Brain pericyte (primary cell): ENCODE measurements at regions not wholly inside any gene's neighbourhood (a gene's known extent, or its start where the extent isn't known, plus 50 kb on each side); places are given as distances from the start of the nearest gene placed in this dataset.
"Not testable (repeated sequence)": the region's sequence is repeated elsewhere in the genome, so short reads cannot be mapped to it uniquely, and the experiment has no call there.

Experiments
- DNase-seq: peaks from one replicate; pipeline ENCODE4 v3.0.0-alpha.2; 2012; ENCODE audit warnings: low read depth, low spot score

DNA sequence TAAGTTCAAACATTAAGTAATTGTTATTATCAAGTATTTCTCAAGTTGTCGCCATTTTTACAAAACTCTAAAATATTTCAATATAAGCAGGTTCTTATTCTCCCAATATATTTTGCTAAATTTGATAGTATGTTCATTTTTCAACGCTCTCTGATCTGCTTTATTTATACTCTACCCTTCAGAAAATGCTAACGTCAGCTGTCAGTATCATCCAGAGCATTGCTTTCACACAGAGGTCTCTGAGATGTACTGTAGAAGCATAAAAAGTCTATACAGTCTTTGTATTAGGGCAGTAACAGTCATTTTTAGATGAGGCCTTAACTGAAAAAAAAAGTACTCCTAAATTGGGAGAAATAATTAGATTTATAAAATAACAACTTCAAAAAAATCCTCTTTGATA, 533.1 kb upstream of the LRFN5 start:
- no peak for DNase-seq

DNA sequence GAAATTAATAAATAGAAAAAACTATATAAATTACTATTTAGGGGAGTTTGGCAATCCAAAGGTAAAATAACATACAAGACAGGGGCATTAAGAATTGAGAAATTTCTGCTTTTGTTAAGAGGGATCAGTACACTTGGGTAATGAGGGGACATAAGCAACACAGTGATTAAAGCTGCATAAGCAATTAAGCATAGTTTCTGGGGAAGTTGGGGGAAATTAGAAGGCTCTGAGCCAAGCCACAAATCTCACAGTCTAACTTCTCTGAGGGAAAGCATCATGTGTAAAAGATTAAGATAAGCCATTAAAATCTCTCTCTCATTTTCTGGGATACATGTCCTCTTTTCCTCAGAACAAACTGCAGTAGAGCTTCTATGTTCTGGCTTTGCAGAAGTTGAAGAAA, 533.9 kb upstream of the LRFN5 start:
- DNase-seq, result no peak

DNA sequence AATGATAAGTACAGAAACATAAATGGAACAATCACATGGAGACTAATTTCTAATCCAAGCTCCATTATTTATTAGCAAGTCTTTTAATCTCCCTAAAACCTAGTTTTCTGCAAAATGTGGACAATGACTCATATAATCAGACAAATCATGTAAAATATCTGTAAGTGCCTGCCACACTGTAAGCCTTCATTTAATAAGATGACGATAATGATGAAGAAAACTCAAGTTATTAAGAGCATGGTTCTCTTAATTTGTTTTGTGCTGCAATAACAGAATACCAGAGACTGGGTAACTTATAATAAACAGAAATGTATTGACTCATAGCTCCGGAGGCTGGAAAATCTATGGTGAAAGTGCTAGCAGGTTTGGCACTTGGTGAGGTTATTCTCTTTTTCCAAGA, 535.3 kb upstream of the LRFN5 start:
- DNase-seq, result no peak

DNA sequence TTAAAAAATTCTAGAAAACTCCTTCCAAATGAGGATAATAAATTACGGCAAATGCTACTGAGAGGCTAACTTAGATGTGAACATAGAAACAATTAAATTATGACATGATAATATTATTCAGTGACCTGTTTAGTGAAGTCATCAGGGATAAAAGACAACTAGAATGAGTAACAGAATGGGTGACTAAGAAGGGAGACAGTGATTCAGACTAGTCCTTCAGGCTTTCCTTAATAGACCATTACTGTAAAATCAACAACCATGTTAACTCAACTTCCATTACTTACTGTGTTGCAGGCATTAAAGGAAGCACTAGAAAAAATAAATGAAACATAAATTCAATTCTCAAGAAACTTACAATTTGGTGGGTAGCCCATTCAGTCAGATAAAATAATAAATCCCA, 543.9 kb upstream of the LRFN5 start:
- DNase-seq, result no peak

DNA sequence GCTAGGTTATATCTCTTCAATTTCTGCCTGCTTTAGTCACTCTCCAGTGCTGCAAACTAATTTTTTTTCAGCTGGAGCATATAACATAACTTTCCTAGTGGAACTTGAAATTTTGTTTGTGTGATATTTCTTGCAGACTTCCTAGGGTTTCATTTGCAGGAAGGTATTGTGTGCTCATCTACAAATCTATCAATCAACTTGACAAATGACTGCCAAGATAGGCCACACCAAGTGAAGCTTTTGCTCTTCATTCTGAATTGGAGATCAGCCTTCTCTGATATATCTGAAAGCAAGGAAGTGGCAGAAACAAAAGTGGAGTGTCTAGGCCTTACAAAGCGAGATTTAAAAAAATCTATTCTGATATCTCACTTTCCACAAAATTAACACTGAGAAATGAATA, 551.1 kb upstream of the LRFN5 start:
- no peak for DNase-seq

DNA sequence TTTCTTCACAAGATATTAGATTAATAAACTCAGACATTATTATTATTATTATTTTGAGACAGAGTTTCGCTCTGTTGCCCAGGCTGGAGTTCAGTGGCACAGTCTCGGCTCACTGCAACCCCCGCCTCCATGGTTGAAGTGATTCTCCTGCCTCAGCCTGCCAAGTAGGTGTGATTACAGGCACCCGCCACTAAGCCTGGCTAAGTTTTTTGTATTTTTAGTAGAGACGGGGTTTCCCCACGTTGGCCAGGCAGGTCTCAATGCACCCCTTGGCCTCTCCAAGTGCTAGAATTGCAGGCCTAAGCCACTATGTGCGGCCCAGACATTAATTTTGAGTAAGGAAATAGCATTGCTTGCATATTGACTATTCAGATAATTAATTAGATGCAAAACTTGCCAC, 554.9 kb upstream of the LRFN5 start:
- no peak for DNase-seq

DNA sequence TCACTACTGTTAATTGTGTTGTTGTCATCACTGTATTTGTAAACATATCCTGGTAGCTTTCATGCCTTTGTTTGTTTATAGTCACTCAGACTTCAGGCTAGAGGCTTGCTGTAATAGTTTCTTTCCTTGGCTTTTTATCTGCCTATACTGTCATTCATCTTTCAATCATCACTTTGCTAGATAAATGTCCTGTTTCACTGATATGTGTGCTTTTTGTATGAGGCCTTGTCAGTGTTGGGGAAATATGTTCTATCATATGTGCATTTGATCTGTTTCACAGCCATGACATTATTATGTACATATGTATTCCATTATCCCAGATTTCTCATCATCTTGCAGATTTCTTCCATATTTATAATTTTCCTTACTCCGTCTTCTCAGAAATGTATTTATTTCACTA, 558.9 kb upstream of the LRFN5 start:
- DNase-seq, result no peak

DNA sequence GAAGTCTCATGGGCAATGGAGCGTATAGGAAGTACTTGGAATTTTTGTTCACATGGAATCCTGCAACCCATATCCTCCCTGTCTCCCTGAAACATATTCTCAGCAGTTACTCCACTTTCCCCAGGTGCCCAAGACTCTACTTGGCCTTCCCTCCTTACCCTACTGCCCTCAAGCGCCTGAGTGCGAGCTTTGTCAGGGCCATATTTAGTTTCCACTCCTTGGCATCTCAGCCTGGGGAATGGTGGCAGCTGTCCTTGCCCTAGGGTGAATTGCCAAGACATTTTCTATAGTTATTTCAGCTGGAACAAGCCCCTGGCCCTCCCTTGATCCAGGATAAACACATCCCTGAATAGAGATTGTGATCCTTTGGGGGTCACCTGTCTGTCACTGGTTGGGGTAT, 569.3 kb upstream of the LRFN5 start:
- no peak for DNase-seq

DNA sequence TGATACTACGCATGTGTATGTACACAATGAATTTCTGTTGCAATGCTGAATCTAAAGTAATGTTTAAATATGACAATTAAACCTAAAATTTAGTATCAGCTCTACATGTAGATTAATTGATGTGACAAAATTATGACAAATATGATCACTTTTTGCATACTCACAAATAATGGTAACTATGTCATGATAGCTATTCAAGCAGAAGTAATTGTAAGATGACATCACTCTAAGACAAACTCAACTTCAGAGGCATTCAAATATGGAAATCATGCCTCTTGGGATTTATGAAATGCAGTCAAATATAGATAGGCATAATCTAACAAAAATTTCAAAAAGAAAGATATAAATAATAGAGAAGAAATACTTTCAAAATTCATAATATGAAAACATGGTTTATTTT, 571.7 kb upstream of the LRFN5 start:
- DNase-seq, result no peak

DNA sequence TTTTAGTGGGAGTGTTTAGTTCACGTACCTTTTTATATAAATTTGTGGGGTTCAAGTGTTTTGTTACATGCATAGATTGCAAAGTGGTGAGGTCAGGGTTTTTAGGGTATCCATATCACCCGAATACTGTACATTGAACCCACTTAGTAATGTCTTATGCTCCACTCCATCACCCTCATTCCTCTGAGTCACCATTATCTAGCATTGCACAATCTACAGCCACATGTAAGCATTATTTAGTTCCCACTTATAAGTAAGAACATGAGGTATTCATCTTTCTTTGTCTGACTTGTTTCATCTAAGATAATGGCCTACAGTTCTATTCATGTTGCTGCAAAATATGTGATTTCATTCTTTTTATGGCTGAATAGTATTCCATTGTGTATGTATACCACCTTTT, 583.7 kb upstream of the LRFN5 start:
- DNase-seq, result no peak

DNA sequence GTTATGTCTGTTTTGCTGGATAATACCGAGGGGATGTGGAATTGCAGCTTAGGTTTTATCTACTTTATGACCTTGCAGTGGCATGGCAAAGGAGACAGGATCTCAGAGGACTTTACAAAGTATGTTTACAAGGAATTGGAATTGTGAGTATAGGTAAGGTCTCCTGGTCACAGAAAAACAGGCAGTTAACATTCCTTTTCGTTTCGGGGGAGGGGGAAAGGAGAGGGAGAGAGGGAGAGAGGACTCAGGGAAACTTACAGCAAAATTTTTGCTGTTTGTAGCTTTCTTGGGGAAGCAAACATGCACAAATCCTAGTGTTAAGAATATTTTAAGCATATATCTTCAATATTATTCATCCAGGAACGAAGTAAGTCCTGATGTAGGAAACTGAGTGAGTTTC, 590.5 kb upstream of the LRFN5 start:
- DNase-seq, result no peak

DNA sequence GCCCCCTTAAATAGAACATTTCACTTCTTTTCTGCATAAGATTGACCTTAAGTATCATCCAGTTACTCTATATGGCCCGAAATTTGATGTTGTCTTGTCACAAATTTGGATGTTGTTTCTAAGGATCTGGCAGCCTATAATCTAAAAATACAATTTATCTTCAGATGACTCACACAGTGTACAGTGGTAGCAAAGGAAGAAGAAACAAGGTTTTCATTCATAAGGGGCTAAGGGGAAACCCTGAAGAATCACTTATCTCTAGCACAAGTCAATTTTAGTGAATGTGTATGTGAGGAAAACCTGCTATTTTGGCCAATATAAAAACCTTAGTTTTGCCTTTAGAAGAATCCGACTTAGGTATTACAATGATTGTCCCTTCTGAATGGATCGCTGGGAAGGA, 606.3 kb upstream of the LRFN5 start:
- DNase-seq, result no peak

DNA sequence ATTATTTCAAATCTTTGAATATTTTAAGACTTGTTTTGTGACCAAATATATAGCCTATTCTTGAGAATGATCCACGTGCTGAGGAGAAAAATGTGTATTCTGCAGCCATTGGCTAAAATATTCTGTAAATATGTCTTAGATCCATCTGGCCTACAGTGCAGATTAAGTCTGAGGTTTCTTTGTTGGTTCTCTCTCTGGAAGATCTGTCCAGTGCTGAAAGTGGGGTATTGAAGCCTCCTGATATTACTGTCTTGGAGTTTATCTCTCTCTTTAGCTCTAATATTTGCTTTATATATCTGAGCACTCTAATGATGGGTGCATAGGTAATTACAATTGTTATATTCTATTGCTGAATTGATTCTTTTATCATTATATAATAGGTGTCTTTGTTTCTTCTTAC, 617.4 kb upstream of the LRFN5 start:
- DNase-seq, result no peak

DNA sequence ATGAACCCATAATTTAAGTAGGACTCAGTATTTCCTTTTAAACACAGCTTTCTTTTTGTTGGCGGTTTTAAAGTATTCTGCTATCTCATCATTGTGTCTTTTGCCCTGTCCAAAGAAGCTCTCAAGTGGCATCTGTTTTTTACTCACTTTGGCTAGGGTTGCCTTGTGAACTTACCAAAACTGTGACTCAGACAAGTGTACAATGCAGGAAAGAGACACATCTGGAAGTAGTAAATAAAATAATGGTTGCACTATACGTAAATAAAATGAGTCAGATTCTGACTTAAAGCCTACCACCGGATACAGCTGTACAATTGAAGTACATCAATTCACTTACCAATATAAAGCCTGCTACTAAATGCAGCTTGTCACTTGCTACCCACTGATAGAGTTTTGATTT, 619.2 kb upstream of the LRFN5 start:
- no peak for DNase-seq

DNA sequence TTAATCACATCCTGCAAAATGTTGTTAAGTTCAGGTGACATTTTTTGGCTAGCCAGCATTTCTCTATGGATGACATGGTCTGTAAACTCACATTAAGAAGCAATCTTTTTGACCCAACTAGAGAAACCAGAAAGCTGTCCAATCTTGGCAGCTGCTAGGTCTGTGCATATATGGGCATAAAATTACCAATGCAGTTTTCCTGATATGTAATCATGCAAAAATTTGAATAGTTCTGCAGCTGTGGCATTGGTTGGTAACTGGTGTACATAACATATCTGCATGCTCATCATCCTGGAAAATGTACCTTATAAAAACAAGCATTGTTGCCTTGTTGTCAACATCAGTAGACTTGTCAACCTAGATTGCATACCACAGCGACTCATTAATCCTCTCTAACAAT, 620.0 kb upstream of the LRFN5 start:
- no peak for DNase-seq

DNA sequence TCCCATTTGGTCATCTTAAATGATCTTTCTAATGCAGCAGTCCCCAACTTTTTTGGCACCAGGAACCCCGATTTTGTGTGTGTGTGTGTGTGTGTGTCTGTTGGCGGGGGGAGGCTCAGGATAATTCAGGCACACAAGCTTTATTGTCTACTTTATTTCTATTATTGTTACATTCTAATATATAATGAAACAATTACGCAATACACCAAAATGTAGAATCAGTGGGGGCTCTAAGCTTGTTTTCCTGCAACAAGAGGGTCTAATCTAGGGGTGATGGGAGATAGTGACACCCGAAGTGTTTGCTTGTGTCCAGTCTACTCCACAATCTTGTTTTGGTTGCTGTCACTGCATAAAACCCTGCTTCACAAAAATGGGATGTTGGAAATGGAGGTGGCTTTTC, 621.1 kb upstream of the LRFN5 start:
- no peak for DNase-seq

DNA sequence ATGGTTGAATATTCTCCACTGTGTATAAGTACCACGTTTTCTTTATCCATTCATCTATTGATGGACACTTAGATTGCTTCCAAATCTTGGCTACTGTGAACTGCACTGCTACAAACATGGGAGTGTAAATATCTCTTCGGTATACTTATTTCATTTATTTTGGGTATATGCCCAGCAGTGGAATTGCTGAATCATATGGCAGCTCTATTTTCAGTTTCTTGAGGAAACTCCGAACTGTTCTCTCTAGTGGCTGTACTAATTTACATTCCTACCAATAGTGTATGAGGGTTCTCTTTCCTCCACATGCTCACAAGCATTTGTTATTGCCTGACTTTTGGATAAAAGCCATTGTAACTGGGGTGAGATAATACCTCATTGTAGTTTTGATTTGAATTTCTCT, 623.1 kb upstream of the LRFN5 start:
- no peak for DNase-seq

DNA sequence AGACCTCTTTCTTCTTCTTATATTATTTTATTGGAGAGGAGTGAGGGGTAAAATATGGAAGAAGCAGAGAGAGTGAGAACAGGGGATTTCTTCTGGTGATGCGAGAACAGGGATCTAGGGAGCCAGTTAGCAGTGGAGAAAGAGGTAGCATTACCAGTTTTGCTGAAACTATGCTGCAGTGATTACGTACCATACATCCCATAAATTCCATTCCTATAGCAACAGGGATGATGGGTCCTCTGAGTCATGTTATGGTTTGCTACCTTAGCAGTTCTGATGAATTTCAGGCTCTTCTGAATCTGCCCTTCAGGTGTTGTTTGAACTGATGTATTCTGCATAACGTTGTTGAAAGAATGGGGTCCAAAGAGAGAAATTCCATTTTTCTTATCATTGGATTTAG, 625.4 kb upstream of the LRFN5 start:
- no peak for DNase-seq

DNA sequence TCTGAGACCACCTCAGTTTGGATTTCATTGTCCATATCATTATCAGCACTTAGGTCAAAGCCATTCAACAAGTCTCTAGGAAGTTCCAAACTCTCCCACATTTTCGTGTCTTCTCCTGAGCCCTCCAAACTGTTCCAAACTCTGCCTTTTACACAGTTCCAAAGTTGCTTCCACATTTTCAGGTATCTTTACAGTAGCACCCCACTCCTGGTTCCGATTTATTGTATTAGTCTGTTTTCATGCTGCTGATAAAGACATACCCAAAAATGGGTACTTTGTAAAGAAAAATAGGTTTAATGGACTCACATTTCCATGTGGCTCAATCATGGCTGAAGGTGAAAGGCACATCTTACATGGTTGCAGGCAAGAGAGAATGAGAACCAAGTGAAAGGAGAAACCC, 646.4 kb upstream of the LRFN5 start:
- not testable (repeated sequence) for DNase-seq

DNA sequence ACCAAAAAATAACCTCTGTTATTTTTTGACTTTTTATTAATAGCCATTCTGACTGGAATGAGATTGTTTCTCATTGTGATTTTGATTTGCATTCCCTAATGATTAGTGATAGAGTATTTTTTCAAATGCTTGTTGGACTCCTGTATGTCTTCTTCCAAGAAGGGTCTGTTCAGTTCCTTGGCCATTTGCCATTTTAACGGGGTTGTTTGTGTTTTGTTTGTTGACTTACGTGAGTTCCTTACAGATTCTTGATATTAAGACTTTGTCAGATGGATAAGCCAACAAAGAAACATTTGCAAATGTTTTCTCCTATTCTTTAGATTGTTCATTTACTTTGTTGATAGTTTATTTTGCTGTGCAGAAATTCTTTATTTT, 651.6 kb upstream of the LRFN5 start:
- no peak for DNase-seq

DNA sequence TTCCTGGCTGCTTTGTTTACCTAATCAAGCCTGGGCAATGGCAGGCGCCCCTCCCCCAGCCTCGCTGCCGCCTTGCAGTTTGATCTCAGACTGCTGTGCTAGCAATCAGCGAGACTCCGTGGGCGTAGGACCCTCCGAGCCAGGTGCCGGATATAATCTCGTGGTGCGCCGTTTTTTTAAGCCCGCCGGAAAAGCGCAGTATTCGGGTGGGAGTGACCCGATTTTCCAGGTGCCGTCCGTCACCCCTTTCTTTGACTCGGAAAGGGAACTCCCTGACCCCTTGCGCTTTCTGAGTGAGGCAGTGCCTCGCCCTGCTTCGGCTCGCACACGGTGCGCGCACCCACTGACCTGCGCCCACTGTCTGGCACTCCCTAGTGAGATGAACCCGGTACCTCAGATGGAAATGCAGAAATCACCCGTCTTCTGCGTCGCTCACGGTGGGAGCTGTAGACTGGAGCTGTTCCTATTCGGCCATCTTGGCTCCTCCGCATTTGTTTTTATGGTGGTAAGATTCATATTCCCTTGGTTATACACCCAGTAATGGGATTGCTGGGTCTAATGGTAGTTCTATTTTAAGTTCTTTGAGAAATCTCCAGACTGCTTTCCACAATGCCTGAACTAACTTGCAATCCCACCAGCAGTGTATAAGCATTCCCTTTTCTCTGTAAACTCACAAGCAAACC, 652.1 kb upstream of the LRFN5 start:
- not testable (repeated sequence) for DNase-seq

DNA sequence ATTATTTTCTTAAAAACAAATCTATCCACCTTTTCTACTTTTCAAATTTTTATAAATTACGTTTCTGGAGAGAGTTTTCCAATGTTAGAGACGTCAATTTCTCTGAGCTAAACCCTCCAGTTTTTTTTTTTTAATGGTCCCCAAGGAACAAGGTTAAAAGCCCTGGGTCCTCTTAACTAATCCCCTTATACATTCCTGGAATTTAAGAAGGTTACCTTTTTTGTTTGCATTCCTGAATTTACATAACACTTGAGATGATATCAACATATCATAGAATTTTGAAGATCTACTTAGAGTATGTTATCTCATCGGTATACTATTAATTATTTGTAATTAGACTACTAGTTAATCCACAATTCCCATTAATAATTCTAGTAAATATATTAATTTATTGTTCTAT, 662.2 kb upstream of the LRFN5 start:
- DNase-seq, result no peak

DNA sequence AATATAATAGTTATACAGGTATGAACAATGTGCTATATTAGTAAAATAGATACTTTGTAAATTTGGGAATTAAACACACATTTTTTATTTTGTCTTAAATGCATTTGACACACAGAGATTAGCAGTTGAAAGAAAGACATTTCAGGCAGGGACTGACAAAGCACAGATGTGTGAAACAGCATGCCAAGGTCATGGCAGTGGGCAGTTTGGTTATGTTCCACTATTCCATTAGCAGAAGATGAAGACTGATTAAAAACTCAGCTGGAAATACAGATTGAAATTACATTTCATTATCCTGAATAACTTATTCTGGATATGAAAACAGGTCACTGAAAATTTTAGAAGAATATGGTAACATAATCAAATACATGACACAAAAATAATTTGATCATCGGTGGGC, 669.8 kb upstream of the LRFN5 start:
- no peak for DNase-seq

DNA sequence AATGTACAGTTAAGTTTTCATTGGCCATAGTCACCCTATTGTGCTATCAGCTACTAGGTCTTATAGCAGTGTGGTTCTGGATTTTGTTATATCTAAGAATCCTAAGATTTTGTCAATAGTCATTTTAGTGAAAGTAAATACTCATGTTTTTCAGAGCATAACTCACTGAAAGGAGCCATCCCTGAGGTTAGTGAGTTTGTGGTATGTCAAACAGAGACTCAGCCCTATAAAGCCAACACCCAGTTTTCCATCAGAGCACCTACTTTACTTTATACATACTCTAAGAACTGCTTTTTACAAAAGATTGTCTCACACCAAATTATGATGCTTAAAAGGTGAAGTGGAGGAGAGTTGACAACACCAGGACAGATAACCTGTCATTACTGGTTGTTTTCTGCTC, 686.3 kb upstream of the LRFN5 start:
- no peak for DNase-seq

DNA sequence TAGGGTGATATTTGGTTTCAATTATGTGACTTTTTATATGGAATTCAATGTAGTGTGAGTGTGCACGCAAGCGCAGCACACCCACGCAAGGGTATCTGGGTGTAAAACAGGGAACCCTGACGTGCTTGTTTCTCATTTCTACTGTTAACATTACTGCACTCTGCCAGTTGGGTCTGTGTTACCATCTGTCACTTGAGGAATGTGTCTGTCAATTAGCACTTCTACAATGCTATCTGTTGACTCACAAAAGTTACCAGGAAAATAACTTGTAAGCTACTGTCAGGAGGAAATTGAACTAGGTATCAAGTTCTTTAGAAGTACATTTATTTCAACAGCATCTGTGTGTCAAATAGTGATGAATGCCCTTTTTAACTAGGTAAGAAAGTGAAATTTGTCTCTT, 695.5 kb upstream of the LRFN5 start:
- no peak for DNase-seq
